ENCODE measurements at regions not wholly inside any gene's neighbourhood (a gene's known extent, or its start where the extent isn't known, plus 50 kb on each side); places are given as distances from the start of the nearest gene placed in this dataset.

DNA sequence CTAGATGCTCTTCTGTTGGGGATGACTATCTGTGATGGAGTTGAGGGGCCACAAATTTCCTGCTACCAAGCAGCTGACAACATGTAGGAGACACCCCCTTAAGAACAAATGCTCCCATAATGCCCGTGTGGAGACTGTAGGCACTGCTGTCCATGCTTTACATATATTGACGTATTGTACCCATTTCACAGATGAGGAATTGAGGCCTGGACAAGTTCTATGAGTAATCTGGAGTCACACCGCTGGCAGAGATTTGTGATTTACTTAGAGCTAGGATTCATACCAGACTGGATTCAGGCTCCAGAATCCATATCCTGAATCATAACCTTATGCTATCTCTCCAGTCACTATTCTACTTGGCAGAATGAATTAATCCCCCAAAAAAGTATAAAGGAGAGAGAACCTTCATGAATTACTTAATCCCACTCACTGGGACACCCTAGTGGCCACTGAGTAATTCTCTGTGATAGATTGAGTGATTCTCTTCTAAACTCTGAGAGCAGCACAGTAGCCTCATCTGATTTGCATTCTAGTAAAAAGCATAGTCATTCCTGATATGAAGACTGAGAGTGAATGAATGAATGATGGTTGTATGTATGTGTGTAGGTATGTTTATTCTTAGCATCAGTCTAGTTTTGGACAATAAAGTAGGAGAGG lies 460.7 kb upstream of the MEIS1 start:
- TF ChIP-seq, protein P1, sequence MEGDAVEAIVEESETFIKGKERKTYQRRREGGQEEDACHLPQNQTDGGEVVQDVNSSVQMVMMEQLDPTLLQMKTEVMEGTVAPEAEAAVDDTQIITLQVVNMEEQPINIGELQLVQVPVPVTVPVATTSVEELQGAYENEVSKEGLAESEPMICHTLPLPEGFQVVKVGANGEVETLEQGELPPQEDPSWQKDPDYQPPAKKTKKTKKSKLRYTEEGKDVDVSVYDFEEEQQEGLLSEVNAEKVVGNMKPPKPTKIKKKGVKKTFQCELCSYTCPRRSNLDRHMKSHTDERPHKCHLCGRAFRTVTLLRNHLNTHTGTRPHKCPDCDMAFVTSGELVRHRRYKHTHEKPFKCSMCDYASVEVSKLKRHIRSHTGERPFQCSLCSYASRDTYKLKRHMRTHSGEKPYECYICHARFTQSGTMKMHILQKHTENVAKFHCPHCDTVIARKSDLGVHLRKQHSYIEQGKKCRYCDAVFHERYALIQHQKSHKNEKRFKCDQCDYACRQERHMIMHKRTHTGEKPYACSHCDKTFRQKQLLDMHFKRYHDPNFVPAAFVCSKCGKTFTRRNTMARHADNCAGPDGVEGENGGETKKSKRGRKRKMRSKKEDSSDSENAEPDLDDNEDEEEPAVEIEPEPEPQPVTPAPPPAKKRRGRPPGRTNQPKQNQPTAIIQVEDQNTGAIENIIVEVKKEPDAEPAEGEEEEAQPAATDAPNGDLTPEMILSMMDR (IDR thresholded peaks at IDR 0.05; ENCODE audit: insufficient read depth, low read length), result no peak
- TF ChIP-seq, protein P2, sequence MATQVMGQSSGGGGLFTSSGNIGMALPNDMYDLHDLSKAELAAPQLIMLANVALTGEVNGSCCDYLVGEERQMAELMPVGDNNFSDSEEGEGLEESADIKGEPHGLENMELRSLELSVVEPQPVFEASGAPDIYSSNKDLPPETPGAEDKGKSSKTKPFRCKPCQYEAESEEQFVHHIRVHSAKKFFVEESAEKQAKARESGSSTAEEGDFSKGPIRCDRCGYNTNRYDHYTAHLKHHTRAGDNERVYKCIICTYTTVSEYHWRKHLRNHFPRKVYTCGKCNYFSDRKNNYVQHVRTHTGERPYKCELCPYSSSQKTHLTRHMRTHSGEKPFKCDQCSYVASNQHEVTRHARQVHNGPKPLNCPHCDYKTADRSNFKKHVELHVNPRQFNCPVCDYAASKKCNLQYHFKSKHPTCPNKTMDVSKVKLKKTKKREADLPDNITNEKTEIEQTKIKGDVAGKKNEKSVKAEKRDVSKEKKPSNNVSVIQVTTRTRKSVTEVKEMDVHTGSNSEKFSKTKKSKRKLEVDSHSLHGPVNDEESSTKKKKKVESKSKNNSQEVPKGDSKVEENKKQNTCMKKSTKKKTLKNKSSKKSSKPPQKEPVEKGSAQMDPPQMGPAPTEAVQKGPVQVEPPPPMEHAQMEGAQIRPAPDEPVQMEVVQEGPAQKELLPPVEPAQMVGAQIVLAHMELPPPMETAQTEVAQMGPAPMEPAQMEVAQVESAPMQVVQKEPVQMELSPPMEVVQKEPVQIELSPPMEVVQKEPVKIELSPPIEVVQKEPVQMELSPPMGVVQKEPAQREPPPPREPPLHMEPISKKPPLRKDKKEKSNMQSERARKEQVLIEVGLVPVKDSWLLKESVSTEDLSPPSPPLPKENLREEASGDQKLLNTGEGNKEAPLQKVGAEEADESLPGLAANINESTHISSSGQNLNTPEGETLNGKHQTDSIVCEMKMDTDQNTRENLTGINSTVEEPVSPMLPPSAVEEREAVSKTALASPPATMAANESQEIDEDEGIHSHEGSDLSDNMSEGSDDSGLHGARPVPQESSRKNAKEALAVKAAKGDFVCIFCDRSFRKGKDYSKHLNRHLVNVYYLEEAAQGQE (IDR thresholded peaks at IDR 0.05; ENCODE audit: insufficient replicate concordance, low read depth), result no peak
- no peak for TF ChIP-seq GABPA (IDR thresholded peaks at IDR 0.05; ENCODE audit: low read depth)

Measured in HL-60 (cell line).